VCaP (cell line): ENCODE measurements at regions not wholly inside any gene's neighbourhood (a gene's known extent, or its start where the extent isn't known, plus 50 kb on each side); places are given as distances from the start of the nearest gene placed in this dataset.

Experiments
- H3K27ac ChIP-seq: fragments of 450-650 bp; 2 replicates; pipeline ENCODE4 v1.5.1; 2017
- TF ChIP-seq, protein P1 (sequence below): fragments of 450-650 bp; conservative IDR thresholded peaks from 2 replicates; pipeline ENCODE4 v1.5.1; 2017; ENCODE audit warnings: mild to moderate bottlenecking, moderate library complexity

- no peak overlapping the region for H3K27ac ChIP-seq
- TF ChIP-seq, protein P1, sequence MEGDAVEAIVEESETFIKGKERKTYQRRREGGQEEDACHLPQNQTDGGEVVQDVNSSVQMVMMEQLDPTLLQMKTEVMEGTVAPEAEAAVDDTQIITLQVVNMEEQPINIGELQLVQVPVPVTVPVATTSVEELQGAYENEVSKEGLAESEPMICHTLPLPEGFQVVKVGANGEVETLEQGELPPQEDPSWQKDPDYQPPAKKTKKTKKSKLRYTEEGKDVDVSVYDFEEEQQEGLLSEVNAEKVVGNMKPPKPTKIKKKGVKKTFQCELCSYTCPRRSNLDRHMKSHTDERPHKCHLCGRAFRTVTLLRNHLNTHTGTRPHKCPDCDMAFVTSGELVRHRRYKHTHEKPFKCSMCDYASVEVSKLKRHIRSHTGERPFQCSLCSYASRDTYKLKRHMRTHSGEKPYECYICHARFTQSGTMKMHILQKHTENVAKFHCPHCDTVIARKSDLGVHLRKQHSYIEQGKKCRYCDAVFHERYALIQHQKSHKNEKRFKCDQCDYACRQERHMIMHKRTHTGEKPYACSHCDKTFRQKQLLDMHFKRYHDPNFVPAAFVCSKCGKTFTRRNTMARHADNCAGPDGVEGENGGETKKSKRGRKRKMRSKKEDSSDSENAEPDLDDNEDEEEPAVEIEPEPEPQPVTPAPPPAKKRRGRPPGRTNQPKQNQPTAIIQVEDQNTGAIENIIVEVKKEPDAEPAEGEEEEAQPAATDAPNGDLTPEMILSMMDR, result no peak
These were observed 783.7 kb downstream of the FRK start for GRCh38 chr6:115276881-115277565.

DNA sequence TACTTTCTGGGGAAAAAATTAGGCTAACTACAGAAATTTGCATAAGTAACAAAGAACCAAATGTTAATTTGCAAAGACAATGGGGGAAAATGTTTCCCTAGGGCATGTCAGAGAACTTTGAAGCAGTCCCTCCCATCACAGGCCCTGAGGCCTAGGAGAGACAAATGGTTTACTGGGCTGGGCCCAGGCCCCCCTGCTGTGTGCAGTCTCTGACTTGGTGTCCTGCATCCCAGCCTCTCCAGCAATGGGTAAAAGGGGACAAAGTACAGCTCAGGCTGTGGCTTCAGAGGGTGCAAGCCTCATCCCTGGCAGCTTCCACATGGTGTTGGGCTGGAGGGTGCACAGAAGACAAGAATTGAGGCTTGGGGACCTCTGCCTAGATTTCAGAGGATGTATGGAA is 788.4 kb downstream of the FRK start:
- TF ChIP-seq, protein P1, result no peak

GRCh38 chr6:115271434-115271833 is 789.3 kb downstream of the FRK start:
- TF ChIP-seq, protein P1, result peak; percentile 30; the same call in 1 of the 2 replicates
- H3K27ac ChIP-seq, result peak overlapping the region; percentile 31

More for the DNA sequence above, 788.4 kb downstream of the FRK start:
- H3K27ac ChIP-seq, result no peak overlapping the region

DNA sequence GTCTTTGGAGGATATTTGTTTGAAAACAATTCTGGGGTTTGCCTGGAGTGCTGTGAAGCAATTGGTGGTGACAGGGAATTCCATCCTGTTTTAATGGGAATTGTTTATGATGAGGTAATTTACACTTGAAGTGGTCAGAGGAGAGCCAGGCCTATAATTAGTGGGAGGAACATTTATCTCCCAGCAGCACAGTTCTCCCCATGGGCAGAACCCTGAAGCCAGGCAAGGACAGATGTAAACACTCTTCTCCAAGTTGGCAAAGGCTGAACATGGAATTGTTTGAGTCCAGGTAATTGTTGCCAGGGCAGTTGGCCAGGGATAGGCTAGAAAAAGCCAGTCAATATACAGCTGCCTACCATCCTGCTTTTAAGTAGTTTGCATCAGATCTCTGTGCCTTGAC is 789.7 kb downstream of the FRK start:
- peak overlapping the region; percentile 31 for H3K27ac ChIP-seq
- TF ChIP-seq, protein P1, result no peak

DNA sequence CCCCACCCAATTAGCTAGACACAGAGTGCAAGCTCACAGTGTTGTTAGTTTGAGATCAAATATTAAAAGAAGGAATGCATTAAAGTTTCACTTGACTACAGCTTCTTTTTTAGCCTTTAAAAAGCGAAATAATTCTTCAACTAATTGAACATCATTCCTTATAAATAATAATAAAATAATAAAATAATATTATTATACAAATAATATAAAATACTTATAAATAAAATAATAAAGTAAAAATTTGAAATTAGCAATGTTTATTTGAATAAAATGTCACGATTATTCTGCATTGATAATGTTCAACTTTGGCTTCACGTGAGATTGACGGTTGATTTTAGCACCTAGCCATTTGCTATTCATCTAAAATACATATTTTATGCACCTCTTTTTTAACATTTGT is 819.3 kb downstream of the FRK start:
- TF ChIP-seq, protein P1, result no peak

GRCh38 chr6:115221198-115221597 is 839.5 kb downstream of the FRK start:
- no peak overlapping the region for H3K27ac ChIP-seq
- TF ChIP-seq, protein P1, result no peak

More for the DNA sequence above, 819.3 kb downstream of the FRK start:
- H3K27ac ChIP-seq, result no peak overlapping the region

DNA sequence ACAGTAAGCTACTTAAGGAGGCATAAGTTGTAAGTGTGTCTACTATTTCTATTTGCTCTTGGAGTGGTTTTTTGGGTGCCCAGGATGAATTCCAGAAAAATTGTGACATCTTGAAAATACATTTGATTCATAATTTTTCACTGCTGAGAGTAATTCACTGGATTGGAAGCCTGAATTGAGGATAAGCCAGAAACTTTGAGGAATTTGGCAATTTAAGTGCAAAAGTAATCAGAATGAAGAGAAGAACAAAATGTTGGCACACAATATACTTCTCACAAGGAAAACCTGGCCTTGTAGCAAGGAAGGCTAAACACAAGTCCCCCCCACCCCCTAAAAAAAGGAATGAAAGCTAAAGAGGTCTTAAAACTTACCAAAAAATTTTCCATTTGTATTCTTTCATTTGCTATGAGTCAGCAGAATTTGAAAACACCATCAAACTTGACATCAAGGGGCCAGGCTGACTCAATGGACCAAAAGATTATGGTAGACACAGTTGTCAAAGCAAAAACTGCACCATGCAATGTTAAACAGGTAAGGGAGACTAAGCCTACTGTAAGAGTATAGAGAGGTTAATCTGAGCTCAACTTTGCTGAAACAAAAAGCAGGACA is 840.0 kb downstream of the FRK start:
- no peak overlapping the region for H3K27ac ChIP-seq
- TF ChIP-seq, protein P1, result no peak
